ENCODE measurements at regions not wholly inside any gene's neighbourhood (a gene's known extent, or its start where the extent isn't known, plus 50 kb on each side); places are given as distances from the start of the nearest gene placed in this dataset.

DNA sequence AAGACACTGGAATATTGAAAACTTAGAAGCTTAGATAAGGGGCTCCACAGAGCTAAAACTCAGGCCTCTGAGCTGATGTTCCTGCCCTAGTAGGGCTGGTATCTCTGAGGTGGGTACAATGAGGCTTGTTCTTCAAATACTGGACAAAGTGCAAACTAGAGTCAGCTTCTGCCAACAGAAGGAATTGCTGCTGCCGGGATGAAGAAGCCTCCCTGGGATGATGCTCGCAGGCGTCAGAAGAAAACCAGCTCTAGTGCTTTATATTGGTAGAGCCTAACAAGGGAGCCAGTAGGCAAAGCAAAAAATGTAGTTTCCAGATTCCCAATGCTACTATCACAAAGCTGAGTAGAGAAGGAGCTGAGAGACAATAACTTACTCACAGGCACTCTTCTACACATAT lies 118.1 kb downstream of the FOXI3 start (continued):
- TF ChIP-seq, protein P1, sequence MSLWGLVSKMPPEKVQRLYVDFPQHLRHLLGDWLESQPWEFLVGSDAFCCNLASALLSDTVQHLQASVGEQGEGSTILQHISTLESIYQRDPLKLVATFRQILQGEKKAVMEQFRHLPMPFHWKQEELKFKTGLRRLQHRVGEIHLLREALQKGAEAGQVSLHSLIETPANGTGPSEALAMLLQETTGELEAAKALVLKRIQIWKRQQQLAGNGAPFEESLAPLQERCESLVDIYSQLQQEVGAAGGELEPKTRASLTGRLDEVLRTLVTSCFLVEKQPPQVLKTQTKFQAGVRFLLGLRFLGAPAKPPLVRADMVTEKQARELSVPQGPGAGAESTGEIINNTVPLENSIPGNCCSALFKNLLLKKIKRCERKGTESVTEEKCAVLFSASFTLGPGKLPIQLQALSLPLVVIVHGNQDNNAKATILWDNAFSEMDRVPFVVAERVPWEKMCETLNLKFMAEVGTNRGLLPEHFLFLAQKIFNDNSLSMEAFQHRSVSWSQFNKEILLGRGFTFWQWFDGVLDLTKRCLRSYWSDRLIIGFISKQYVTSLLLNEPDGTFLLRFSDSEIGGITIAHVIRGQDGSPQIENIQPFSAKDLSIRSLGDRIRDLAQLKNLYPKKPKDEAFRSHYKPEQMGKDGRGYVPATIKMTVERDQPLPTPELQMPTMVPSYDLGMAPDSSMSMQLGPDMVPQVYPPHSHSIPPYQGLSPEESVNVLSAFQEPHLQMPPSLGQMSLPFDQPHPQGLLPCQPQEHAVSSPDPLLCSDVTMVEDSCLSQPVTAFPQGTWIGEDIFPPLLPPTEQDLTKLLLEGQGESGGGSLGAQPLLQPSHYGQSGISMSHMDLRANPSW (CRISPR knock-in tag; conservative IDR thresholded peaks at IDR 0.05; ENCODE audit: low read depth) = no peak
- TF ChIP-seq ZNF671 (CRISPR knock-in tag; IDR thresholded peaks at IDR 0.05) = no peak
- no peak for TF ChIP-seq ZNF396 (CRISPR knock-in tag; IDR thresholded peaks at IDR 0.05; ENCODE audit: borderline replicate concordance)
- TF ChIP-seq ZNF423 (CRISPR knock-in tag; IDR thresholded peaks at IDR 0.05) = no peak
- TF ChIP-seq, protein P2, sequence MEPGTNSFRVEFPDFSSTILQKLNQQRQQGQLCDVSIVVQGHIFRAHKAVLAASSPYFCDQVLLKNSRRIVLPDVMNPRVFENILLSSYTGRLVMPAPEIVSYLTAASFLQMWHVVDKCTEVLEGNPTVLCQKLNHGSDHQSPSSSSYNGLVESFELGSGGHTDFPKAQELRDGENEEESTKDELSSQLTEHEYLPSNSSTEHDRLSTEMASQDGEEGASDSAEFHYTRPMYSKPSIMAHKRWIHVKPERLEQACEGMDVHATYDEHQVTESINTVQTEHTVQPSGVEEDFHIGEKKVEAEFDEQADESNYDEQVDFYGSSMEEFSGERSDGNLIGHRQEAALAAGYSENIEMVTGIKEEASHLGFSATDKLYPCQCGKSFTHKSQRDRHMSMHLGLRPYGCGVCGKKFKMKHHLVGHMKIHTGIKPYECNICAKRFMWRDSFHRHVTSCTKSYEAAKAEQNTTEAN (CRISPR knock-in tag; IDR thresholded peaks at IDR 0.05) = no peak

DNA sequence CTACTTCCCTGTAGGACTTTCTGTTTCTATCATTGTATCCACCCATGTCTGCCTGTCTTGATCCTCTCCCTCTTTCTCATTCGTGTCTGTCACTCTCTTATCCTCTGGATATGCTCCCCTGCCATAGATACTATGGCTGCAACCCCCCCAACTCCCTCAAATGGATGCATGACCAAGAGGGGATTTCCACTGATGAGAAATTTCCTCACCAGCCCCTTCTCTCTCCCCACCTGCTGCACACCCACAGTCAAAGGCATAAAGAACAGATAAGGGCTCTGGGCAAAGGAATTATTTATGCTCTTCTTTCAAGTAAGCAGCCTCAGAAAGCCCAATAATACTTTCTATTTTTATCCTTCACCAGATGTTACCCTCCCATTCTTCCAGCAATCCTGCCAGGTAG lies 121.3 kb downstream of the FOXI3 start:
- Mint-ChIP-seq H3K4me1 (peaks cover 23% of the 10 kb centered on the region), H3K9me3 (peaks cover 5% of the 10 kb centered on the region), H3K27me3 (ENCODE audit: low read depth) (peaks cover 19% of the 10 kb centered on the region), H3K4me3 (no peak overlapping the region), H3K36me3 (no peaks in the 10 kb centered on the region), H3K27ac (peak overlapping the region; percentile 32; the same call in 1 of the 2 replicates)
- TF ChIP-seq, protein P3, sequence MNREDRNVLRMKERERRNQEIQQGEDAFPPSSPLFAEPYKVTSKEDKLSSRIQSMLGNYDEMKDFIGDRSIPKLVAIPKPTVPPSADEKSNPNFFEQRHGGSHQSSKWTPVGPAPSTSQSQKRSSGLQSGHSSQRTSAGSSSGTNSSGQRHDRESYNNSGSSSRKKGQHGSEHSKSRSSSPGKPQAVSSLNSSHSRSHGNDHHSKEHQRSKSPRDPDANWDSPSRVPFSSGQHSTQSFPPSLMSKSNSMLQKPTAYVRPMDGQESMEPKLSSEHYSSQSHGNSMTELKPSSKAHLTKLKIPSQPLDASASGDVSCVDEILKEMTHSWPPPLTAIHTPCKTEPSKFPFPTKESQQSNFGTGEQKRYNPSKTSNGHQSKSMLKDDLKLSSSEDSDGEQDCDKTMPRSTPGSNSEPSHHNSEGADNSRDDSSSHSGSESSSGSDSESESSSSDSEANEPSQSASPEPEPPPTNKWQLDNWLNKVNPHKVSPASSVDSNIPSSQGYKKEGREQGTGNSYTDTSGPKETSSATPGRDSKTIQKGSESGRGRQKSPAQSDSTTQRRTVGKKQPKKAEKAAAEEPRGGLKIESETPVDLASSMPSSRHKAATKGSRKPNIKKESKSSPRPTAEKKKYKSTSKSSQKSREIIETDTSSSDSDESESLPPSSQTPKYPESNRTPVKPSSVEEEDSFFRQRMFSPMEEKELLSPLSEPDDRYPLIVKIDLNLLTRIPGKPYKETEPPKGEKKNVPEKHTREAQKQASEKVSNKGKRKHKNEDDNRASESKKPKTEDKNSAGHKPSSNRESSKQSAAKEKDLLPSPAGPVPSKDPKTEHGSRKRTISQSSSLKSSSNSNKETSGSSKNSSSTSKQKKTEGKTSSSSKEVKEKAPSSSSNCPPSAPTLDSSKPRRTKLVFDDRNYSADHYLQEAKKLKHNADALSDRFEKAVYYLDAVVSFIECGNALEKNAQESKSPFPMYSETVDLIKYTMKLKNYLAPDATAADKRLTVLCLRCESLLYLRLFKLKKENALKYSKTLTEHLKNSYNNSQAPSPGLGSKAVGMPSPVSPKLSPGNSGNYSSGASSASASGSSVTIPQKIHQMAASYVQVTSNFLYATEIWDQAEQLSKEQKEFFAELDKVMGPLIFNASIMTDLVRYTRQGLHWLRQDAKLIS (CRISPR knock-in tag; IDR thresholded peaks at IDR 0.05; ENCODE audit: borderline replicate concordance) = no peak
- no peak for TF ChIP-seq MYBL2 (CRISPR knock-in tag; IDR thresholded peaks at IDR 0.05)
- TF ChIP-seq, protein P4, sequence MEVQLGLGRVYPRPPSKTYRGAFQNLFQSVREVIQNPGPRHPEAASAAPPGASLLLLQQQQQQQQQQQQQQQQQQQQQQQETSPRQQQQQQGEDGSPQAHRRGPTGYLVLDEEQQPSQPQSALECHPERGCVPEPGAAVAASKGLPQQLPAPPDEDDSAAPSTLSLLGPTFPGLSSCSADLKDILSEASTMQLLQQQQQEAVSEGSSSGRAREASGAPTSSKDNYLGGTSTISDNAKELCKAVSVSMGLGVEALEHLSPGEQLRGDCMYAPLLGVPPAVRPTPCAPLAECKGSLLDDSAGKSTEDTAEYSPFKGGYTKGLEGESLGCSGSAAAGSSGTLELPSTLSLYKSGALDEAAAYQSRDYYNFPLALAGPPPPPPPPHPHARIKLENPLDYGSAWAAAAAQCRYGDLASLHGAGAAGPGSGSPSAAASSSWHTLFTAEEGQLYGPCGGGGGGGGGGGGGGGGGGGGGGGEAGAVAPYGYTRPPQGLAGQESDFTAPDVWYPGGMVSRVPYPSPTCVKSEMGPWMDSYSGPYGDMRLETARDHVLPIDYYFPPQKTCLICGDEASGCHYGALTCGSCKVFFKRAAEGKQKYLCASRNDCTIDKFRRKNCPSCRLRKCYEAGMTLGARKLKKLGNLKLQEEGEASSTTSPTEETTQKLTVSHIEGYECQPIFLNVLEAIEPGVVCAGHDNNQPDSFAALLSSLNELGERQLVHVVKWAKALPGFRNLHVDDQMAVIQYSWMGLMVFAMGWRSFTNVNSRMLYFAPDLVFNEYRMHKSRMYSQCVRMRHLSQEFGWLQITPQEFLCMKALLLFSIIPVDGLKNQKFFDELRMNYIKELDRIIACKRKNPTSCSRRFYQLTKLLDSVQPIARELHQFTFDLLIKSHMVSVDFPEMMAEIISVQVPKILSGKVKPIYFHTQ (CRISPR knock-in tag; IDR thresholded peaks at IDR 0.05) = no peak
- TF ChIP-seq, protein P2 (CRISPR knock-in tag; IDR thresholded peaks at IDR 0.05) = no peak
- no peak for TF ChIP-seq SOX15 (CRISPR knock-in tag; IDR thresholded peaks at IDR 0.05)
- no peak for TF ChIP-seq NR1H2 (CRISPR knock-in tag; IDR thresholded peaks at IDR 0.05)
- TF ChIP-seq IRF2 (CRISPR knock-in tag; IDR thresholded peaks at IDR 0.05; ENCODE audit: borderline replicate concordance, low read depth) = no peak
- no peak for TF ChIP-seq OVOL2 (CRISPR knock-in tag; IDR thresholded peaks at IDR 0.05; ENCODE audit: borderline replicate concordance)
- no peak for TF ChIP-seq PRRX2 (CRISPR knock-in tag; IDR thresholded peaks at IDR 0.05)
- no peak for TF ChIP-seq FOXK1 (CRISPR knock-in tag; IDR thresholded peaks at IDR 0.05)
- no peak for TF ChIP-seq ZNF423 (CRISPR knock-in tag; IDR thresholded peaks at IDR 0.05)
- no peak for TF ChIP-seq NR2C2 (CRISPR knock-in tag; IDR thresholded peaks at IDR 0.05)
- TF ChIP-seq SMAD4 (CRISPR knock-in tag; IDR thresholded peaks at IDR 0.05) = no peak
- TF ChIP-seq, protein P5, sequence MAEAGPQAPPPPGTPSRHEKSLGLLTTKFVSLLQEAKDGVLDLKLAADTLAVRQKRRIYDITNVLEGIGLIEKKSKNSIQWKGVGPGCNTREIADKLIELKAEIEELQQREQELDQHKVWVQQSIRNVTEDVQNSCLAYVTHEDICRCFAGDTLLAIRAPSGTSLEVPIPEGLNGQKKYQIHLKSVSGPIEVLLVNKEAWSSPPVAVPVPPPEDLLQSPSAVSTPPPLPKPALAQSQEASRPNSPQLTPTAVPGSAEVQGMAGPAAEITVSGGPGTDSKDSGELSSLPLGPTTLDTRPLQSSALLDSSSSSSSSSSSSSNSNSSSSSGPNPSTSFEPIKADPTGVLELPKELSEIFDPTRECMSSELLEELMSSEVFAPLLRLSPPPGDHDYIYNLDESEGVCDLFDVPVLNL (CRISPR knock-in tag; IDR thresholded peaks at IDR 0.05; ENCODE audit: borderline replicate concordance, low read depth) = no peak
- TF ChIP-seq, protein P6, sequence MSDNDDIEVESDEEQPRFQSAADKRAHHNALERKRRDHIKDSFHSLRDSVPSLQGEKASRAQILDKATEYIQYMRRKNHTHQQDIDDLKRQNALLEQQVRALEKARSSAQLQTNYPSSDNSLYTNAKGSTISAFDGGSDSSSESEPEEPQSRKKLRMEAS (CRISPR knock-in tag; IDR thresholded peaks at IDR 0.05) = no peak
- TF ChIP-seq SMAD3 (CRISPR knock-in tag; IDR thresholded peaks at IDR 0.05; ENCODE audit: borderline replicate concordance) = no peak
- no peak for TF ChIP-seq RELA (CRISPR knock-in tag; IDR thresholded peaks at IDR 0.05; ENCODE audit: borderline replicate concordance)
- TF ChIP-seq ATF1 (CRISPR knock-in tag; IDR thresholded peaks at IDR 0.05) = no peak
- CTCF ChIA-PET = interaction anchor here (1.0 kb wide), 1 partner anchor 19 kb away, joined by 3 read pairs; no protein-coding TSS in a partner anchor
- DNase-seq (ENCODE audit: low spot score) (no peak), ATAC-seq (no peak)
- POLR2A ChIA-PET = no interaction called here
